ENCODE measurements at regions not wholly inside any gene's neighbourhood (a gene's known extent, or its start where the extent isn't known, plus 50 kb on each side); places are given as distances from the start of the nearest gene placed in this dataset.

DNA sequence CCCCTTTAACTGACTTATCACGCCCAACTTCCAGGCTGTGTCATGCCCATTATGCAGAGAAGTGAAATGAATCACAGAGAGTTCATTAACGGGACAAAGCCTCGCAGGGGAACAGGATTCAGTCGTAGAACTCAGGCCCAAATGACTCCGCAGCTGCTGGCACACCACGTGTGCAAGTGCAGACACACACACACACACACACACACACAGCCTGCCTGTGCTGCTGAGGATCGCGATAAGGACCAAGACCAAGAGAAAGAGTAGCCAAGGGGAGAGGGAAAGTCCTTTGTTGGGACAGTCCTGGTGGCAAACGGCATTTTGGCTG, 90.0 kb upstream of the TAF1B start:
- no peak for DNase-seq (ENCODE audit: low spot score)
- ChIA-PET CTCF (interaction anchor here (0.7 to 1.1 kb wide), 2 partner anchors 14 to 61 kb away, joined by 3 to 5 read pairs; no protein-coding TSS in a partner anchor), POLR2A (no interaction called here)
- Mint-ChIP-seq H3K4me1 (peaks cover 28% of the 10 kb centered on the region), H3K27ac (peak overlapping the region; percentile 66; the same call in 1 of the 2 replicates), H3K9me3 (no peaks in the 10 kb centered on the region), H3K4me3 (no peak overlapping the region), H3K36me3 (no peaks in the 10 kb centered on the region), H3K27me3 (ENCODE audit: low read depth) (peaks cover 4% of the 10 kb centered on the region; the same call in 1 of the 2 replicates)
- TF ChIP-seq NR2C2 (CRISPR knock-in tag; IDR thresholded peaks at IDR 0.05), result no peak
- no peak for TF ChIP-seq OVOL2 (CRISPR knock-in tag; IDR thresholded peaks at IDR 0.05; ENCODE audit: borderline replicate concordance)
- no peak for TF ChIP-seq NFYB (CRISPR knock-in tag; conservative IDR thresholded peaks at IDR 0.05; ENCODE audit: low read depth)
- TF ChIP-seq ZNF423 (CRISPR knock-in tag; IDR thresholded peaks at IDR 0.05), result no peak
- TF ChIP-seq ELF4 (CRISPR knock-in tag; IDR thresholded peaks at IDR 0.05; ENCODE audit: low read depth), result no peak
- TF ChIP-seq NR1H2 (CRISPR knock-in tag; IDR thresholded peaks at IDR 0.05), result no peak
- no peak for TF ChIP-seq GTF2I (CRISPR knock-in tag; conservative IDR thresholded peaks at IDR 0.05)
- no peak for TF ChIP-seq NFATC4 (CRISPR knock-in tag; IDR thresholded peaks at IDR 0.05)
- TF ChIP-seq, protein P1, sequence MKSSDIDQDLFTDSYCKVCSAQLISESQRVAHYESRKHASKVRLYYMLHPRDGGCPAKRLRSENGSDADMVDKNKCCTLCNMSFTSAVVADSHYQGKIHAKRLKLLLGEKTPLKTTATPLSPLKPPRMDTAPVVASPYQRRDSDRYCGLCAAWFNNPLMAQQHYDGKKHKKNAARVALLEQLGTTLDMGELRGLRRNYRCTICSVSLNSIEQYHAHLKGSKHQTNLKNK (CRISPR knock-in tag; IDR thresholded peaks at IDR 0.05), result no peak
- peak; percentile 10 for ATAC-seq

DNA sequence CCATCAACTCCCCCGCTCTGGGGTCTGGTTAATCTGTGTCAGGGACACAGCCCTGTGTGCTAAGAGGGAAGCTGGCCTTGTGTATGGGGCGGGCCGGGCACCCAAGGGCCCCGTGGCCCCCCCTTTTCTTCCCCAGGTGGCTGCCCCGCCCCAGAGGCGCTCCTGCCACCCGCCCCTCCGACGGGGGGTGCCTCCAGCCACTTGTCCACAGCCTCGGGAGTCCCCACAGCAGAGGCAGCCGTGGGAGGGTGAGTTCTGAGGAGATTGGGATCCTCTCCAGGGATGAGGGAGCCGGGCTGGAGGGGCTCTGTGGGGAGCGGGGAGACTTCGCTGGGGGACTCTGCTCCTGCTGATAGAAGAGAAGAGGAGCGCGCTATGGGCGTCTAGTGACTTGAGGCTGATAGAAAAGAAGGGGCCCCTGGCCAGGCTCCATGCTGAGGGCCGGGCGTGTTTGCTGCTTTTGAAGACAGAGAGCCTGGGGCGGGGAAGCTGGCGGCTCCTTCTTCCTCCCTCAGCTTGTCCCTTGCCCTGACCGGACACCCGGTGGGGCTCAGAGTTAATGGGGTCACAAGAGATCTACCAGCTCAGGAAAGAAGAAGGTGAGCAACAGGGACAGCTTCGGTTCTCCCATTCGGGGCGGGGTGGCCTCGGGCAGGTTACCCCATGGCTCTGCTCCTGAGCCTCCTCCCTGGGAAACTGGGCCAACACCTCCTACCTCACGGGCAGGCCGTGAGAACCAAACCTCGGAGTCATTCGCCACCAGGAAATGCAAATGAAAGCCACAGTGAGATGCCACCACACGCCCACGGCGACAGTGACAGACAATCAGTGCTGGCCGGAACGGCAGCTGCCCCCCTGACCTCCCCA, 89.4 kb upstream of the TAF1B start:
- no peak overlapping the region for H3K27ac Mint-ChIP-seq
- CTCF ChIA-PET, result interaction anchor here (0.9 to 1.2 kb wide), 2 partner anchors 16 to 45 kb away, joined by 3 read pairs; no protein-coding TSS in a partner anchor

DNA sequence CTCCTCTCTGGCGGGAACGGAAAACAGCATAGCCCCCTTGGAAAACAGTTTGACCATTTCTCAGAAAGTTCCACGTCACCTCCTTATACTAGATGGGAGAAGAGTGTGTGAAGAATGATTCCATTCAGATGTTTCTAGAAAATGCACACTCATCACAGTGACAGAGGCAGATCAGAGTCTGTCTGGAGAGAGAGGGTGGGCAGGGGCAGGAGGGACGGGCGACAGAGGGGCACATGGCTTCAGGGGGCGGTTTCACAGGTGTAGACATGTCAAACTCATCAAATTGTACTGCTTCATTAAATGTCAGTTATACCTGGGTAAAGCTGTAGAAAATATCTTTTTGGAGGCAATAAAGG, 88.8 kb upstream of the TAF1B start:
- H3K4me1 Mint-ChIP-seq, result peaks cover 36% of the 10 kb centered on the region
- H3K27me3 Mint-ChIP-seq (ENCODE audit: low read depth), result peaks cover 5% of the 10 kb centered on the region; the same call in 1 of the 2 replicates
- TF ChIP-seq, protein P2, sequence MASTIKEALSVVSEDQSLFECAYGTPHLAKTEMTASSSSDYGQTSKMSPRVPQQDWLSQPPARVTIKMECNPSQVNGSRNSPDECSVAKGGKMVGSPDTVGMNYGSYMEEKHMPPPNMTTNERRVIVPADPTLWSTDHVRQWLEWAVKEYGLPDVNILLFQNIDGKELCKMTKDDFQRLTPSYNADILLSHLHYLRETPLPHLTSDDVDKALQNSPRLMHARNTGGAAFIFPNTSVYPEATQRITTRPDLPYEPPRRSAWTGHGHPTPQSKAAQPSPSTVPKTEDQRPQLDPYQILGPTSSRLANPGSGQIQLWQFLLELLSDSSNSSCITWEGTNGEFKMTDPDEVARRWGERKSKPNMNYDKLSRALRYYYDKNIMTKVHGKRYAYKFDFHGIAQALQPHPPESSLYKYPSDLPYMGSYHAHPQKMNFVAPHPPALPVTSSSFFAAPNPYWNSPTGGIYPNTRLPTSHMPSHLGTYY (CRISPR knock-in tag; IDR thresholded peaks at IDR 0.05), result no peak
- TF ChIP-seq ETV6 (CRISPR knock-in tag; IDR thresholded peaks at IDR 0.05) (no peak), JUN (CRISPR knock-in tag; IDR thresholded peaks at IDR 0.05) (no peak), TCF7 (CRISPR knock-in tag; IDR thresholded peaks at IDR 0.05; ENCODE audit: low read depth) (no peak)
- TF ChIP-seq, protein P3, sequence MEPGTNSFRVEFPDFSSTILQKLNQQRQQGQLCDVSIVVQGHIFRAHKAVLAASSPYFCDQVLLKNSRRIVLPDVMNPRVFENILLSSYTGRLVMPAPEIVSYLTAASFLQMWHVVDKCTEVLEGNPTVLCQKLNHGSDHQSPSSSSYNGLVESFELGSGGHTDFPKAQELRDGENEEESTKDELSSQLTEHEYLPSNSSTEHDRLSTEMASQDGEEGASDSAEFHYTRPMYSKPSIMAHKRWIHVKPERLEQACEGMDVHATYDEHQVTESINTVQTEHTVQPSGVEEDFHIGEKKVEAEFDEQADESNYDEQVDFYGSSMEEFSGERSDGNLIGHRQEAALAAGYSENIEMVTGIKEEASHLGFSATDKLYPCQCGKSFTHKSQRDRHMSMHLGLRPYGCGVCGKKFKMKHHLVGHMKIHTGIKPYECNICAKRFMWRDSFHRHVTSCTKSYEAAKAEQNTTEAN (CRISPR knock-in tag; IDR thresholded peaks at IDR 0.05), result no peak
- TF ChIP-seq, protein P4, sequence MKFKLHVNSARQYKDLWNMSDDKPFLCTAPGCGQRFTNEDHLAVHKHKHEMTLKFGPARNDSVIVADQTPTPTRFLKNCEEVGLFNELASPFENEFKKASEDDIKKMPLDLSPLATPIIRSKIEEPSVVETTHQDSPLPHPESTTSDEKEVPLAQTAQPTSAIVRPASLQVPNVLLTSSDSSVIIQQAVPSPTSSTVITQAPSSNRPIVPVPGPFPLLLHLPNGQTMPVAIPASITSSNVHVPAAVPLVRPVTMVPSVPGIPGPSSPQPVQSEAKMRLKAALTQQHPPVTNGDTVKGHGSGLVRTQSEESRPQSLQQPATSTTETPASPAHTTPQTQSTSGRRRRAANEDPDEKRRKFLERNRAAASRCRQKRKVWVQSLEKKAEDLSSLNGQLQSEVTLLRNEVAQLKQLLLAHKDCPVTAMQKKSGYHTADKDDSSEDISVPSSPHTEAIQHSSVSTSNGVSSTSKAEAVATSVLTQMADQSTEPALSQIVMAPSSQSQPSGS (CRISPR knock-in tag; IDR thresholded peaks at IDR 0.05; ENCODE audit: borderline replicate concordance, low read depth), result no peak
- TF ChIP-seq, protein P1 (CRISPR knock-in tag; IDR thresholded peaks at IDR 0.05), result no peak

More for the DNA sequence above, 89.4 kb upstream of the TAF1B start:
- ATAC-seq (no peak), DNase-seq (ENCODE audit: low spot score) (no peak)
- TF ChIP-seq, protein P1 (CRISPR knock-in tag; IDR thresholded peaks at IDR 0.05), result no peak
- TF ChIP-seq ZNF317 (CRISPR knock-in tag; IDR thresholded peaks at IDR 0.05; ENCODE audit: borderline replicate concordance, low read depth), result no peak
- TF ChIP-seq, protein P5, sequence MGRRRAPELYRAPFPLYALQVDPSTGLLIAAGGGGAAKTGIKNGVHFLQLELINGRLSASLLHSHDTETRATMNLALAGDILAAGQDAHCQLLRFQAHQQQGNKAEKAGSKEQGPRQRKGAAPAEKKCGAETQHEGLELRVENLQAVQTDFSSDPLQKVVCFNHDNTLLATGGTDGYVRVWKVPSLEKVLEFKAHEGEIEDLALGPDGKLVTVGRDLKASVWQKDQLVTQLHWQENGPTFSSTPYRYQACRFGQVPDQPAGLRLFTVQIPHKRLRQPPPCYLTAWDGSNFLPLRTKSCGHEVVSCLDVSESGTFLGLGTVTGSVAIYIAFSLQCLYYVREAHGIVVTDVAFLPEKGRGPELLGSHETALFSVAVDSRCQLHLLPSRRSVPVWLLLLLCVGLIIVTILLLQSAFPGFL (CRISPR knock-in tag; IDR thresholded peaks at IDR 0.05; ENCODE audit: borderline replicate concordance), result no peak
- TF ChIP-seq OVOL2 (CRISPR knock-in tag; IDR thresholded peaks at IDR 0.05; ENCODE audit: borderline replicate concordance), result no peak
- TF ChIP-seq NR3C1 (CRISPR knock-in tag; conservative IDR thresholded peaks at IDR 0.05; ENCODE audit: low read depth), result no peak
- TF ChIP-seq, protein P6, sequence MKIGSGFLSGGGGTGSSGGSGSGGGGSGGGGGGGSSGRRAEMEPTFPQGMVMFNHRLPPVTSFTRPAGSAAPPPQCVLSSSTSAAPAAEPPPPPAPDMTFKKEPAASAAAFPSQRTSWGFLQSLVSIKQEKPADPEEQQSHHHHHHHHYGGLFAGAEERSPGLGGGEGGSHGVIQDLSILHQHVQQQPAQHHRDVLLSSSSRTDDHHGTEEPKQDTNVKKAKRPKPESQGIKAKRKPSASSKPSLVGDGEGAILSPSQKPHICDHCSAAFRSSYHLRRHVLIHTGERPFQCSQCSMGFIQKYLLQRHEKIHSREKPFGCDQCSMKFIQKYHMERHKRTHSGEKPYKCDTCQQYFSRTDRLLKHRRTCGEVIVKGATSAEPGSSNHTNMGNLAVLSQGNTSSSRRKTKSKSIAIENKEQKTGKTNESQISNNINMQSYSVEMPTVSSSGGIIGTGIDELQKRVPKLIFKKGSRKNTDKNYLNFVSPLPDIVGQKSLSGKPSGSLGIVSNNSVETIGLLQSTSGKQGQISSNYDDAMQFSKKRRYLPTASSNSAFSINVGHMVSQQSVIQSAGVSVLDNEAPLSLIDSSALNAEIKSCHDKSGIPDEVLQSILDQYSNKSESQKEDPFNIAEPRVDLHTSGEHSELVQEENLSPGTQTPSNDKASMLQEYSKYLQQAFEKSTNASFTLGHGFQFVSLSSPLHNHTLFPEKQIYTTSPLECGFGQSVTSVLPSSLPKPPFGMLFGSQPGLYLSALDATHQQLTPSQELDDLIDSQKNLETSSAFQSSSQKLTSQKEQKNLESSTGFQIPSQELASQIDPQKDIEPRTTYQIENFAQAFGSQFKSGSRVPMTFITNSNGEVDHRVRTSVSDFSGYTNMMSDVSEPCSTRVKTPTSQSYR (CRISPR knock-in tag; IDR thresholded peaks at IDR 0.05), result no peak
- TF ChIP-seq GTF2I (CRISPR knock-in tag; conservative IDR thresholded peaks at IDR 0.05), result no peak
- no peak for TF ChIP-seq NFATC4 (CRISPR knock-in tag; IDR thresholded peaks at IDR 0.05)
- no peak for TF ChIP-seq HMGA2 (CRISPR knock-in tag; IDR thresholded peaks at IDR 0.05)
- no peaks in the 10 kb centered on the region for H3K36me3 Mint-ChIP-seq
- POLR2A ChIA-PET, result interaction anchor here (1.2 kb wide), 1 partner anchor 198 kb away, joined by 3 read pairs; the partner anchor contains the start of gene ADAM17
- H3K27me3 Mint-ChIP-seq (ENCODE audit: low read depth), result peaks cover 5% of the 10 kb centered on the region; the same call in 1 of the 2 replicates
- H3K4me3 Mint-ChIP-seq, result no peak overlapping the region
- H3K9me3 Mint-ChIP-seq, result no peaks in the 10 kb centered on the region
- peaks cover 34% of the 10 kb centered on the region for H3K4me1 Mint-ChIP-seq

More for the DNA sequence above, 88.8 kb upstream of the TAF1B start:
- Mint-ChIP-seq H3K9me3 (no peaks in the 10 kb centered on the region), H3K27ac (no peak overlapping the region), H3K36me3 (no peaks in the 10 kb centered on the region), H3K4me3 (no peak overlapping the region)
- ChIA-PET CTCF (interaction anchor here (0.9 to 1.2 kb wide), 4 partner anchors 10 to 45 kb away, joined by 3 to 6 read pairs (median 3); no protein-coding TSS in a partner anchor), POLR2A (interaction anchor here (1.2 kb wide), 1 partner anchor 199 kb away, joined by 3 read pairs; the partner anchor contains the start of gene ADAM17)
- DNase-seq (ENCODE audit: low spot score), result no peak
- no peak for ATAC-seq

Measured in WTC11 (cell line).